ENCODE measurements at regions not wholly inside any gene's neighbourhood (a gene's known extent, or its start where the extent isn't known, plus 50 kb on each side); places are given as distances from the start of the nearest gene placed in this dataset.

DNA sequence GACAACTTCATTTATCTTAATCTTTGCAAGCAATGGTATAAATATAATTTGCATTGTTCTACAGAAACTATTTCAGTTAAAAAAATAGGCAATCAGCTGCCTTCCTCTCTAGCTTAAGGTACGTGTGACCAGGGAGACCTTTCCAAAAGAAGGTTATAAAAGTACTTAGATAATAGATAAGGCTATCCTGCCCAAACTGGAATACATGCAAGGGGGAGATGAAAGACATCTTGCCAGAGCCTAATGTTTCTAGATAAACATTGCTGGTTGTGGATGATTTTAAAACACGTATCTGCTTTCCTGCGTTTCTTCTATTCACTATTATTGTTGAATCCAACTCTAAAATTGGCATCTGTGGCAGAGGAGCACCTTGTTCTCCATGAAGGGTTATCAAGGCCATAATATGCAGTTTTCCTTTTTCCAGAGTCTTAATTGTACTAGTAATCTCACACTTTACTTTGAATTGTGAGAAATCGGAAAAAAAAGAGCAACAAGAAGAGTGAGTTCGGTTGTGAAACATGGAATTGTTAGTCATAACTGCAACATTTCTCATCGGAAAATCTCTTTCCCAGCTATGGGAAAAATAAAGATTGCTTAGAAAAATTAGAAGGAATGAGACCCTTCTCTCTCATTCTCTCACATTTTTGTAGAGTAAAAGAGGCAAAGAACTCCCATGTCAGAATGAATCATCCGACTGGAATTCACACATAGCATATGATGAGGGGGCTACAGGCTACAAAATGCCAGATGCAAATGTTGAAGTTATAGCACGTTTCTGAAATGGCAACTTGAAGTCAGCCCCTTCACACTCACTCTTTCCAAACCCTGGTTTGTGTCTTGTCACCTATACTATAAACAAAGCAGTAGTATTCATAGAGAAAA lies 936.1 kb upstream of the NR2F2 start:
- no peak for TF ChIP-seq EZH2 (IDR thresholded peaks at IDR 0.05; ENCODE audit: borderline replicate concordance, low read length)
- TF ChIP-seq, protein P1, sequence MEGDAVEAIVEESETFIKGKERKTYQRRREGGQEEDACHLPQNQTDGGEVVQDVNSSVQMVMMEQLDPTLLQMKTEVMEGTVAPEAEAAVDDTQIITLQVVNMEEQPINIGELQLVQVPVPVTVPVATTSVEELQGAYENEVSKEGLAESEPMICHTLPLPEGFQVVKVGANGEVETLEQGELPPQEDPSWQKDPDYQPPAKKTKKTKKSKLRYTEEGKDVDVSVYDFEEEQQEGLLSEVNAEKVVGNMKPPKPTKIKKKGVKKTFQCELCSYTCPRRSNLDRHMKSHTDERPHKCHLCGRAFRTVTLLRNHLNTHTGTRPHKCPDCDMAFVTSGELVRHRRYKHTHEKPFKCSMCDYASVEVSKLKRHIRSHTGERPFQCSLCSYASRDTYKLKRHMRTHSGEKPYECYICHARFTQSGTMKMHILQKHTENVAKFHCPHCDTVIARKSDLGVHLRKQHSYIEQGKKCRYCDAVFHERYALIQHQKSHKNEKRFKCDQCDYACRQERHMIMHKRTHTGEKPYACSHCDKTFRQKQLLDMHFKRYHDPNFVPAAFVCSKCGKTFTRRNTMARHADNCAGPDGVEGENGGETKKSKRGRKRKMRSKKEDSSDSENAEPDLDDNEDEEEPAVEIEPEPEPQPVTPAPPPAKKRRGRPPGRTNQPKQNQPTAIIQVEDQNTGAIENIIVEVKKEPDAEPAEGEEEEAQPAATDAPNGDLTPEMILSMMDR (IDR thresholded peaks at IDR 0.05; ENCODE audit: low read length), result no peak
